ENCODE measurements at regions not wholly inside any gene's neighbourhood (a gene's known extent, or its start where the extent isn't known, plus 50 kb on each side); places are given as distances from the start of the nearest gene placed in this dataset.
A peak's percentile ranks its signal among the peaks of the same experiment; 100 is the strongest.
"Not testable (repeated sequence)": the region's sequence is repeated elsewhere in the genome, so short reads cannot be mapped to it uniquely, and the experiment has no call there.

- H3K36me3 ChIP-seq (ENCODE audit: control insufficient read depth in 2 of 2, extremely low read depth in 1 of 2, insufficient read depth in 1 of 2, low read length in 1 of 2); DNase-seq; H3K4me3 ChIP-seq (ENCODE audit: control insufficient read depth in 1 of 2, extremely low read depth in 1 of 2, low read length in 1 of 2); H3K27me3 Mint-ChIP-seq; H3K27ac Mint-ChIP-seq; H3K9me3 Mint-ChIP-seq; H3K27ac ChIP-seq (ENCODE audit: low read length); H3K4me1 ChIP-seq (ENCODE audit: control insufficient read depth in 1 of 2, extremely low read depth in 1 of 2, insufficient read depth in 2 of 2, low read length in 2 of 2); H3K9me3 ChIP-seq; H3K27me3 ChIP-seq (replicated peaks in 1 of 2; ENCODE audit: control insufficient read depth in 2 of 2, extremely low read depth in 1 of 2, insufficient read depth in 2 of 2, low read length in 1 of 2); ATAC-seq (replicated peaks in 1 of 4); CTCF ChIA-PET; H3K36me3 Mint-ChIP-seq; H3K4me3 Mint-ChIP-seq: not testable (repeated sequence)
- peaks cover 11 to 34% (median 15%) of the 10 kb centered on the region in 3 donors for H3K4me1 Mint-ChIP-seq
- POLR2A ChIA-PET = interaction anchor here in 1 of 2 donors (0.7 kb wide), 1 partner anchor 38 kb away, joined by 3 read pairs; no protein-coding TSS in a partner anchor
- 79% methylated on average over 8 of the region's 11 CpGs for WGBS (ENCODE audit: insufficient coverage)
These were observed 77.8 kb upstream of the LMNTD1 start for GRCh38 chr12:25630735-25631515.

- H3K36me3 Mint-ChIP-seq; H3K4me1 ChIP-seq (ENCODE audit: control insufficient read depth in 1 of 2, extremely low read depth in 1 of 2, insufficient read depth in 2 of 2, low read length in 2 of 2); H3K27me3 Mint-ChIP-seq; H3K9me3 Mint-ChIP-seq; DNase-seq; H3K4me3 ChIP-seq (ENCODE audit: control insufficient read depth in 1 of 2, extremely low read depth in 1 of 2, low read length in 1 of 2); ATAC-seq (replicated peaks in 1 of 4); H3K36me3 ChIP-seq (ENCODE audit: control insufficient read depth in 2 of 2, extremely low read depth in 1 of 2, insufficient read depth in 1 of 2, low read length in 1 of 2); H3K9me3 ChIP-seq; H3K27ac ChIP-seq (ENCODE audit: low read length); CTCF ChIA-PET; H3K27me3 ChIP-seq (replicated peaks in 1 of 2; ENCODE audit: control insufficient read depth in 2 of 2, extremely low read depth in 1 of 2, insufficient read depth in 2 of 2, low read length in 1 of 2): not testable (repeated sequence)
- peaks cover 11 to 40% (median 15%) of the 10 kb centered on the region in 3 donors for H3K4me1 Mint-ChIP-seq
- peak overlapping the region; percentile 2 to 76 for H3K27ac Mint-ChIP-seq
- WGBS (ENCODE audit: insufficient coverage) = 100% methylated on average over 1 of the region's 1 CpG
- POLR2A ChIA-PET = interaction anchor here in 1 of 2 donors (0.6 kb wide), 1 partner anchor 245 kb away, joined by 4 read pairs; no protein-coding TSS in a partner anchor
- H3K4me3 Mint-ChIP-seq = peak overlapping the region in 1 of 3 donors; percentile 27
These were observed 80.1 kb upstream of the LMNTD1 start for GRCh38 chr12:25633149-25633548.

GRCh38 chr12:25637752-25638151 lies 84.7 kb upstream of the LMNTD1 start:
- Histone ChIP-seq H3K4me3 (ENCODE audit: control insufficient read depth in 1 of 2, extremely low read depth in 1 of 2, low read length in 1 of 2) (no peak overlapping the region), H3K9me3 (no peaks in the 10 kb centered on the region), H3K4me1 (ENCODE audit: control insufficient read depth in 1 of 2, extremely low read depth in 1 of 2, insufficient read depth in 2 of 2, low read length in 2 of 2) (peaks cover 0 to 2% of the 10 kb centered on the region in 2 experiments), H3K36me3 (ENCODE audit: control insufficient read depth in 2 of 2, extremely low read depth in 1 of 2, insufficient read depth in 1 of 2, low read length in 1 of 2) (no peaks in the 10 kb centered on the region), H3K27ac (ENCODE audit: low read length) (no peak overlapping the region), H3K27me3 (replicated peaks in 1 of 2; ENCODE audit: control insufficient read depth in 2 of 2, extremely low read depth in 1 of 2, insufficient read depth in 2 of 2, low read length in 1 of 2) (no peaks in the 10 kb centered on the region)
- no peak overlapping the region for H3K4me3 Mint-ChIP-seq
- ChIA-PET POLR2A (no interaction called here), CTCF (no interaction called here)
- peaks cover 0 to 13% (median 11%) of the 10 kb centered on the region in 3 donors for H3K9me3 Mint-ChIP-seq
- H3K27me3 Mint-ChIP-seq = no peaks in the 10 kb centered on the region
- ATAC-seq (replicated peaks in 1 of 4) (no peak), DNase-seq (no peak)
- H3K36me3 Mint-ChIP-seq = no peaks in the 10 kb centered on the region
- no peak overlapping the region for H3K27ac Mint-ChIP-seq
- peaks cover 11 to 24% (median 14%) of the 10 kb centered on the region in 3 donors for H3K4me1 Mint-ChIP-seq

GRCh38 chr12:25639406-25639805 lies 86.3 kb upstream of the LMNTD1 start:
- no CpG with 5 or more reads among the region's 5 CpGs for WGBS (ENCODE audit: insufficient coverage)
- H3K4me3 Mint-ChIP-seq = no peak overlapping the region
- no peak for DNase-seq
- POLR2A ChIA-PET = no interaction called here
- H3K36me3 Mint-ChIP-seq = no peaks in the 10 kb centered on the region
- ATAC-seq (replicated peaks in 1 of 4) = no peak
- H3K9me3 Mint-ChIP-seq = peaks cover 0 to 19% (median 13%) of the 10 kb centered on the region in 3 donors
- H3K36me3 ChIP-seq (ENCODE audit: control insufficient read depth in 2 of 2, extremely low read depth in 1 of 2, insufficient read depth in 1 of 2, low read length in 1 of 2) = no peaks in the 10 kb centered on the region
- no peaks in the 10 kb centered on the region for H3K27me3 Mint-ChIP-seq
- H3K9me3 ChIP-seq = no peaks in the 10 kb centered on the region
- no peak overlapping the region for H3K27ac Mint-ChIP-seq
- peaks cover 0 to 7% (median 0%) of the 10 kb centered on the region in 3 donors for H3K4me1 Mint-ChIP-seq
- no peak overlapping the region for H3K4me3 ChIP-seq (ENCODE audit: control insufficient read depth in 1 of 2, extremely low read depth in 1 of 2, low read length in 1 of 2)
- peaks cover 0 to 2% of the 10 kb centered on the region in 2 experiments for H3K4me1 ChIP-seq (ENCODE audit: control insufficient read depth in 1 of 2, extremely low read depth in 1 of 2, insufficient read depth in 2 of 2, low read length in 2 of 2)
- no peaks in the 10 kb centered on the region for H3K27me3 ChIP-seq (replicated peaks in 1 of 2; ENCODE audit: control insufficient read depth in 2 of 2, extremely low read depth in 1 of 2, insufficient read depth in 2 of 2, low read length in 1 of 2)
- H3K27ac ChIP-seq (ENCODE audit: low read length) = no peak overlapping the region
- CTCF ChIA-PET = no interaction called here

- no peak for ATAC-seq (replicated peaks in 1 of 4)
- H3K4me1 ChIP-seq (ENCODE audit: control insufficient read depth in 1 of 2, extremely low read depth in 1 of 2, insufficient read depth in 2 of 2, low read length in 2 of 2) = no peaks in the 10 kb centered on the region
- DNase-seq = no peak
- H3K36me3 ChIP-seq (ENCODE audit: control insufficient read depth in 2 of 2, extremely low read depth in 1 of 2, insufficient read depth in 1 of 2, low read length in 1 of 2) = no peaks in the 10 kb centered on the region
- WGBS (ENCODE audit: insufficient coverage) = 62% methylated on average over 3 of the region's 3 CpGs
- POLR2A ChIA-PET = no interaction called here
- Mint-ChIP-seq H3K9me3 (peaks cover 0 to 8% (median 1%) of the 10 kb centered on the region in 3 donors), H3K4me1 (no peaks in the 10 kb centered on the region), H3K36me3 (no peaks in the 10 kb centered on the region), H3K4me3 (no peak overlapping the region), H3K27ac (no peak overlapping the region), H3K27me3 (no peaks in the 10 kb centered on the region)
- H3K4me3 ChIP-seq (ENCODE audit: control insufficient read depth in 1 of 2, extremely low read depth in 1 of 2, low read length in 1 of 2) = no peak overlapping the region
- CTCF ChIA-PET = no interaction called here
- no peaks in the 10 kb centered on the region for H3K9me3 ChIP-seq
- no peaks in the 10 kb centered on the region for H3K27me3 ChIP-seq (replicated peaks in 1 of 2; ENCODE audit: control insufficient read depth in 2 of 2, extremely low read depth in 1 of 2, insufficient read depth in 2 of 2, low read length in 1 of 2)
- no peak overlapping the region for H3K27ac ChIP-seq (ENCODE audit: low read length)
These were observed 91.9 kb upstream of the LMNTD1 start for GRCh38 chr12:25644979-25645378.

- Histone ChIP-seq H3K4me3 (ENCODE audit: control insufficient read depth in 1 of 2, extremely low read depth in 1 of 2, low read length in 1 of 2) (no peak overlapping the region), H3K27ac (ENCODE audit: low read length) (no peak overlapping the region), H3K4me1 (ENCODE audit: control insufficient read depth in 1 of 2, extremely low read depth in 1 of 2, insufficient read depth in 2 of 2, low read length in 2 of 2) (no peaks in the 10 kb centered on the region), H3K9me3 (no peaks in the 10 kb centered on the region), H3K36me3 (ENCODE audit: control insufficient read depth in 2 of 2, extremely low read depth in 1 of 2, insufficient read depth in 1 of 2, low read length in 1 of 2) (no peaks in the 10 kb centered on the region), H3K27me3 (replicated peaks in 1 of 2; ENCODE audit: control insufficient read depth in 2 of 2, extremely low read depth in 1 of 2, insufficient read depth in 2 of 2, low read length in 1 of 2) (no peaks in the 10 kb centered on the region)
- Mint-ChIP-seq H3K36me3 (no peaks in the 10 kb centered on the region), H3K27me3 (no peaks in the 10 kb centered on the region), H3K27ac (no peak overlapping the region), H3K4me1 (no peaks in the 10 kb centered on the region), H3K9me3 (peaks cover 0 to 8% (median 0%) of the 10 kb centered on the region in 3 donors), H3K4me3 (no peak overlapping the region)
- WGBS (ENCODE audit: insufficient coverage) = 92% methylated on average over 2 of the region's 4 CpGs
- DNase-seq (no peak), ATAC-seq (replicated peaks in 1 of 4) (no peak)
- ChIA-PET CTCF (no interaction called here), POLR2A (no interaction called here)
These were observed 92.3 kb upstream of the LMNTD1 start for GRCh38 chr12:25645427-25645826.

All from T-cell (primary cell).